GM12865 (cell line): ENCODE measurements at regions not wholly inside any gene's neighbourhood (a gene's known extent, or its start where the extent isn't known, plus 50 kb on each side); places are given as distances from the start of the nearest gene placed in this dataset.
"Not testable (repeated sequence)": the region's sequence is repeated elsewhere in the genome, so short reads cannot be mapped to it uniquely, and the experiment has no call there.

Experiments used
- DNase-seq: peaks from one replicate; pipeline ENCODE4 v3.0.0; 2010; ENCODE audit warnings: low read depth
- H3K4me3 ChIP-seq: 2 replicates; pipeline ENCODE4 v1.5.1; 2011; ENCODE audit warnings: mild to moderate bottlenecking, low read depth, low read length, control low read depth
- TF ChIP-seq, protein P1 (sequence below): IDR thresholded peaks from 2 replicates; pipeline ENCODE4 v1.5.1; 2011; ENCODE audit warnings: low read length, control low read depth, low read depth, inconsistent platforms; ENCODE audit not compliant: insufficient read depth; ENCODE audit errors: missing control alignments

DNA sequence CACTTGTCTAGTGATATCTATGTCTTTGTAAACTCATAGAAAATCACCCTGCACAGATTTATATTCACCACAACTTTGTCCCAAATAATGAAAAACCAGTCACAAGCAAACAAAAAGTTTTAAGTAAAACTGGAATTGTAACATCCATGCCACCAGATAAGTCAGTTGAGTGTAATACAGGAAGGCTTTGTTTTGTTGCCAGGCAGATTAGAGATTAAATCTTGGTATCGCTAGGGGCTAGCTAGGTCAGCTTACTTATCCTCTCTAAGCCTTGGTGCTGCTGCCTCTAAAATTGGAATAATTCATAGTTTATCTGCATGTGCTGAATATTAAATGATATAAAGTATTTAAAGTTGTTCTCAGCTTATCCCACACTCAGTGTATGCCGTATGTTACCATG is 1062.5 kb downstream of the CDH9 start:
- H3K4me3 ChIP-seq, result no peak overlapping the region
- DNase-seq, result no peak
- TF ChIP-seq, protein P1, sequence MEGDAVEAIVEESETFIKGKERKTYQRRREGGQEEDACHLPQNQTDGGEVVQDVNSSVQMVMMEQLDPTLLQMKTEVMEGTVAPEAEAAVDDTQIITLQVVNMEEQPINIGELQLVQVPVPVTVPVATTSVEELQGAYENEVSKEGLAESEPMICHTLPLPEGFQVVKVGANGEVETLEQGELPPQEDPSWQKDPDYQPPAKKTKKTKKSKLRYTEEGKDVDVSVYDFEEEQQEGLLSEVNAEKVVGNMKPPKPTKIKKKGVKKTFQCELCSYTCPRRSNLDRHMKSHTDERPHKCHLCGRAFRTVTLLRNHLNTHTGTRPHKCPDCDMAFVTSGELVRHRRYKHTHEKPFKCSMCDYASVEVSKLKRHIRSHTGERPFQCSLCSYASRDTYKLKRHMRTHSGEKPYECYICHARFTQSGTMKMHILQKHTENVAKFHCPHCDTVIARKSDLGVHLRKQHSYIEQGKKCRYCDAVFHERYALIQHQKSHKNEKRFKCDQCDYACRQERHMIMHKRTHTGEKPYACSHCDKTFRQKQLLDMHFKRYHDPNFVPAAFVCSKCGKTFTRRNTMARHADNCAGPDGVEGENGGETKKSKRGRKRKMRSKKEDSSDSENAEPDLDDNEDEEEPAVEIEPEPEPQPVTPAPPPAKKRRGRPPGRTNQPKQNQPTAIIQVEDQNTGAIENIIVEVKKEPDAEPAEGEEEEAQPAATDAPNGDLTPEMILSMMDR, result no peak

DNA sequence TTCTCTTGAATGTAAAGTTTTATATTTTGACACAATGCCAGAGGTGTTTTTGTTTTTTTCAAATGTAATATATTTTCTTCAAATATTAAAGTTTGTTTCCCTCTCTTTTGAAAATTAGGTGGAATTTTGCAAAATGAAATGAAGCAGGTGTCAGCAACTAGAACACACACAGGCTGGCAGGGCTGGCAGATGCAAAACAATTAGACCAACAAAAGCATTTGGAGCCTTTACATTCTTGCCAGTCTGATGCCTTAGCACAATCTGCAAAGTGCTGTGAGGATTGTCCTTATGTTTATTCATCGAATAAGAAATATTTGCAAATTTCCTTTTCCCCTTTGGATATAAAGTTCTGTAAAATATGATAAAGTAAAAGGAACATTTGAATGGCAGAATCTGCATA is 1063.9 kb downstream of the CDH9 start:
- no peak overlapping the region for H3K4me3 ChIP-seq
- DNase-seq, result no peak
- TF ChIP-seq, protein P1, result no peak

DNA sequence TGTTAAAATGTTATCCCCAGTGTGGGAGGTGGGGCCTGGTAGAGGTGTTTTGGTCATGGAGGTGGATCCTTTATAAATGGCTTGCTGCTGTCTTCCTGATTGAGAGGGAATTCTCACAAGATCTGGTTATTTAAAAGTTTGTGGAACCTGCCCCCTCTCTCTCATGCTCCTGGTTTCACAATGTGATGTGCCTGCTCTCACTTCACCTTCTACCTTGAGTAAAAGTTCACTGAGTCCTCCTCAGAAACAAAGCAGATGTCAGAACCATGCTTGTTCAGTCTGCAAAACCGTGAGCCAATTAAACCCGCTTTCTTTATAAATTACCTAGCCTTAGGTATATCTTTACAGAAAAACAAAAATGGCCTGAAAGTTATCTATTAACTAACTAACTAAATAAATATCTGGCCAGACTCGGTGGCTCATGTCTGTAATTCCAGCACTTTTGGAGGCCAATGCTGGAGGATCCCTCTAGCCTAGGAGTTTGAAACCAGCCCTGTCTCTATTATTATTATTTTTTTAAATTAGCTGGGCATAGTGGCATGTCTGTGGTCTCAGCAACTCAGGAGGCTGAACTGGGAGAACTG is 1067.4 kb downstream of the CDH9 start:
- no peak for DNase-seq
- no peak overlapping the region for H3K4me3 ChIP-seq
- TF ChIP-seq, protein P1, result no peak

DNA sequence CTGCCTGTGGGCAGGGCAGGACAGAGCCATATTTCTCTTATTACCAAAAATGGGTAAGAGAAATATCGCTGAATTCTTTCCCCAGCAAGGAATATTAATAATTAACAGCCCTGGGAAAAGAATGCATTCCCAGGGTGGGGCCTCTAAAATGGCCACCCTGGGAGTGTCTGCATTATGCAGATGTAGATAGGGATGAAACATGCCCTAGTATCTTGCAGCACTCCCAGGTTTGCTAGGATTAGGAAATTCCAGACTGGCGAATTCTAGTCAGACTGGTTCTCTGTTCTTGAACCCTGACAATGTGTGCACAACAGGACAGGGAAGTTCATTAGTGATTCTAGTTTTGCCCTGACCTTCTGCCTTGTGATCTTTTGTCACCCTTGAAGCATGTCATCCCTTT is 1069.3 kb downstream of the CDH9 start:
- not testable (repeated sequence) for DNase-seq, H3K4me3 ChIP-seq

DNA sequence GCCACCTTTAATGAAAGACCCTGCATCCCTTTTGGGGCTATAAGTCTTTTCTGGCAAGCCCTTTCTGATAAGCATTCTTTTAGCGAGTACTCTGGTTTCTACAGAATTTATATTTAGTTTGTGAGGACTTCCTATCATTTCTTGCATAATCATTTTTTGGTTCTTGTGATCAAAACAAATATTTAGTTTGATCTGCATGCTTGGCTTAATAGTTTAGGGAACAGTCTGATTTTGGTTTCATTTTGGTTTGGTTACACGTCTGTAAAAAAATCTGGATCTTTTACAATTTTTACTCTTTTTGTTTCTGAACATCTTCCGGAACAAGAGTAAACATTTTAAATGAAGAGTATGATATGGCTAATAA is 1074.4 kb downstream of the CDH9 start:
- TF ChIP-seq, protein P1, result no peak
- no peak for DNase-seq
- no peak overlapping the region for H3K4me3 ChIP-seq

DNA sequence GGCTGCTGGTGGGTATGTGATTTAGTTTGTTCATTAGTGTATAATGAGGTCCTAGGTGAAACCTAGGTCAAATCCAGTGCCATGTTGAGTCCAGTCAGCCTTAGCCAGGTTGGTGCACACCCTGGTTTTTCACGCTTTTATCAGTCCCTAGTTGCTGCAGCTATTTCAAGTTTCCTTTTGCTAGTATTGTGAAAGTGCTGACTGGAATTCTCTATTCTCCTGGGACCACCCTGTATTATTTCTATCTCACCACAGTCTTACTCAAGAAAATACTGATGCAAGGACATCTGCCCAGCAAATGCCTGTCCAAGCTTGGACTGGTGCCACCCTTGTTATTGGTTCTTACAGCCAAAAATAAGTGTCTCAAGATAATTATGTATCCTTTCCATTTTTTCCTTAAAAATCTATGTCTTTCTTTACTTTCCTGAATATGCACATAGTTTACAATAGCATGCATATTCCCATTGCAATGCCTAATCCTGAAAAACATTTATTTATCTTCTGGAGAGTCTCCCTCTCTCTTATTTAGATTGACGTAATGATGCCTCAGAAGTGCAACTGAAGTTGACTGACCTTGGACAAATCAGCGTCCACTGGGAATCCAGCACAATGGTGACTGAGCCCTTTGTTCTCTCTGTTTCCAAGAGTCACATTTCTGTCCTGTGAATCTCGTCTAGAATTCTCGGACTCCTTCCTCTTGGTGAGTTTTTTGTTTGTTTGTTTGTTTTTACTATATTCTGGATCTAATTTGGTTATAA is 1075.0 kb downstream of the CDH9 start:
- H3K4me3 ChIP-seq, result no peak overlapping the region
- TF ChIP-seq, protein P1, result no peak
- DNase-seq, result no peak

DNA sequence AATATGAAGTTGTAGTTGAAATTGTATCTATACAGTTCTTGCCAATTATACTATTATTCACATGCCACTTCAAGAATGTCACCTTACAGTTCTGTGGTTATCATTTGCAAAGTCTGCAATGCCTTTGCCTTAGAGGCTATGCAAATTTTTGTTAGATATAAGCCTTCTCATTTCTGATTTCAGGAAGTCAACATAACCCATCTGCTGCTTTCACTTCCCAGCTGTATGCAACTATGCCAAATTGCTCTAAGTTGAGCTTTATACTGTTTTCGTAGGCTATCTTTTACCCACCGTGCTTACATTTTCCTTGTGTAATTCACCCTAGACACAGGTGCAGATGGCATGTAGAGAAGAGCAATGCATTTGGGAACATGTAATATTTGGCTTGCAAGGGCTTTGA is 1083.0 kb downstream of the CDH9 start:
- H3K4me3 ChIP-seq, result no peak overlapping the region
- no peak for DNase-seq
- TF ChIP-seq, protein P1, result no peak
